Esophagus (tissue), 2 donors: ENCODE measurements at regions not wholly inside any gene's neighbourhood (a gene's known extent, or its start where the extent isn't known, plus 50 kb on each side); places are given as distances from the start of the nearest gene placed in this dataset.

Experiments
- H3K27ac ChIP-seq, 2 donors: one replicate each; pipeline ENCODE4 v1.5.1; 2013; ENCODE audit warnings: low read depth in 2 of 2, mild to moderate bottlenecking in 2 of 2, inconsistent platforms in 1 of 2, low read length in 1 of 2, moderate library complexity in 1 of 2
- H3K27me3 ChIP-seq, 2 donors: one replicate each; pipeline ENCODE4 v1.6.1; 2013; ENCODE audit warnings: low read length in 2 of 2, control low read depth in 1 of 2, mild to moderate bottlenecking in 1 of 2; ENCODE audit not compliant: insufficient read depth in 2 of 2, control insufficient read depth in 1 of 2
- H3K36me3 ChIP-seq, 2 donors: one replicate each; pipeline ENCODE4 v1.6.1; 2013; ENCODE audit warnings: low read length in 1 of 2; ENCODE audit not compliant: control insufficient read depth in 2 of 2, insufficient read depth in 2 of 2
- H3K4me1 ChIP-seq, 2 donors: one replicate each; pipeline ENCODE4 v1.6.1; 2013; ENCODE audit warnings: low read length in 1 of 2; ENCODE audit not compliant: control insufficient read depth in 2 of 2, insufficient read depth in 2 of 2
- H3K4me3 ChIP-seq, 2 donors: one replicate each; pipeline ENCODE4 v1.5.1; 2013; ENCODE audit warnings: low read length in 2 of 2, mild to moderate bottlenecking in 2 of 2, low read depth in 1 of 2, moderate library complexity in 1 of 2
- H3K9me3 ChIP-seq, 2 donors: one replicate each; pipeline ENCODE4 v1.6.1; 2013; ENCODE audit warnings: mild to moderate bottlenecking in 2 of 2, low read depth in 1 of 2, low read length in 1 of 2, moderate library complexity in 1 of 2; ENCODE audit not compliant: control insufficient read depth in 2 of 2, insufficient read depth in 1 of 2
- WGBS, 2 donors: extraction: QIAGEN DNeasy Blood & Tissue Kit; methylation state at CpG; one replicate each; pipeline ENCODE4 v1.1.7; 2013; 5-methylcytosine and 5-hydroxymethylcytosine counted together
- donor health status: healthy with polysubstance abuse.
- donor health status: Bipolar disorder and iron deficiency.

DNA sequence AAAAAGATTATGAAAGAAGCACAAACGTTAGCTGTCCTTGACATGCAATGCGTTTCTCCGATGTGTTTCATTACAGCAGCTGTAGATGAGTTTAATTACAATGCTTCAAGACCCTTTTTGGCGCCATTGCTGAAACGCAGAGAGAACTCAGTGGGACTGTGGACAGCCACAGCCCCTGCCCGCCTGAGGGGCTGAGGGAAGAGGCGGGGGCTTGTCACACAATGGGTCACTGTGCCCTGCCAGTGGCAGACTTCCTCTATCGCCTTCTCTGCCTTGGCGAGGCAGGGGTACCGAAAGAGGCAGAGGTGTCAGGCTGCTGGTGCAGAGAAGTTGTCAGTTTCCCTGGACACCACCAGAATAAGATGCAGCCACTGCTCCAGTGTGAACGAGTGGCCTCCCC is 252.0 kb downstream of the NR2F2 start:
- H3K36me3 ChIP-seq = no peaks in the 10 kb centered on the region
- no peak overlapping the region for H3K4me3 ChIP-seq
- 86 to 88% methylated on average over 11 of the region's 11 CpGs for WGBS, 2 donors
- H3K27me3 ChIP-seq = no peaks in the 10 kb centered on the region
- no peak overlapping the region for H3K27ac ChIP-seq
- no peaks in the 10 kb centered on the region for H3K4me1 ChIP-seq
- H3K9me3 ChIP-seq = no peaks in the 10 kb centered on the region

DNA sequence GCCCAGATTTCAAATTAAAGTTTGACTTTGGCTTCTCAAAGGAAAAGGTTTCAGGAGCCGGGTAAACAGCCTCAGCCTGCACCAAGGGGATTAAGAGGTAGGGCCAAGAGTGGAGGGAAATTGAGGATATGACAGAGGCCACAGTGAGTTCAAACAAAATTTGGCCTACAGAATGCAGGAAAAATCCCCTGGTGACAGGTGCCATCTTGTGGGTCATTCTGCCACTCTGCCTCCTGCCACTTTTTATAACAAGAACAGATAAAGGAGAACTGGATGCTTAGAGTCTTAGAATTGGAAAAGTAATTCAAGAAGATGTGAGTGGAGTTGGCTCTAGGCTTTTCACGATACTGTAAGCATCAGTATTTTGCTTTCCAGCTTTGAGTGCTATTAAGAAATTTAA is 253.2 kb downstream of the NR2F2 start:
- no peak overlapping the region for H3K4me3 ChIP-seq

DNA sequence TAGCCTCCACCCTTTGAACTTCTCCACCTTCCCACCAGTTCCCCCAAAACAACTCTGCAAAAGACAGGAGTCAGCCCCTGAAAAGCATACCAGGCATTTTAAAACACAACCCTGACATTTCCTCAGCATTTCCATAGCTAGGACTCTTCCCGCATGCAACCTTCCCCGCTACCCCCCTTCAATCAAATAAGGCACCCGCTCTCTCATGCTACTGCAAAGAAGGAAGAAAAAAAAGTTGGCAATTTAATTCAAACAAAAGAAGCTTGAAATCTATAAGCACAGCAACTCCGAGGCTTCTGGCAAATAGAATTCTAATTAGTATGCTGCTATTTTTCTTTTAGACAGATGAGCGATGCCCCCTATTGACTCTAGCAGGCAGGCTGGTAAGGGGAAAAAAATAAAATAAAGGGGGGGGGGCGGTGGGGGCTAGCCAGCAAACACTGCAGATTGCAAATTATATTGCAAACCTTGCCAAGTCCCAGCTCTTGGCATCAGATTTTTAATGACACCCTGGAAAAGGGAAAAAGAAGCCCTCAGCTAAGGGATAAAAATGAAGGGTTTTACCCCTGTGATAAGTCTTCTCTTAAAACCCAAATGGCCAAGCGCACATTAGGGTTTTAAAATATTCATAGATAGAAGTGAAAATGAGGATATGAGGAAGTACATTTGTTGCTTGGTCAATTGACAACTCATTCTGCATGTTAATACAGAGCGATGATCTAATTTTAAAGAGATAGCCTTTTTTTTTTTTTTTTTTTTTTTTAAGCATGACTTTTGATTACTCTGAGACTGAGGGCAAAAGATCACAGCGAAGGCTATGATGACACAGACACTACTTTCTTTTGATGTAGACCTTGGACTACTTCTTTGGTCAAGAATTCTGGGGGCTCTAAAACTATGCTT is 255.2 kb downstream of the NR2F2 start:
- Histone ChIP-seq H3K27me3 (no peaks in the 10 kb centered on the region), H3K4me3 (no peak overlapping the region), H3K4me1 (no peaks in the 10 kb centered on the region), H3K36me3 (no peaks in the 10 kb centered on the region), H3K9me3 (no peaks in the 10 kb centered on the region), H3K27ac (no peak overlapping the region)
- WGBS, 2 donors = 44 to 48% methylated on average over 9 of the region's 9 CpGs

More for the DNA sequence above, 253.2 kb downstream of the NR2F2 start:
- Histone ChIP-seq H3K27ac (no peak overlapping the region), H3K4me1 (no peaks in the 10 kb centered on the region), H3K36me3 (no peaks in the 10 kb centered on the region), H3K27me3 (no peaks in the 10 kb centered on the region), H3K9me3 (no peaks in the 10 kb centered on the region)
- WGBS, 2 donors = 86 to 93% methylated on average over 2 of the region's 2 CpGs

DNA sequence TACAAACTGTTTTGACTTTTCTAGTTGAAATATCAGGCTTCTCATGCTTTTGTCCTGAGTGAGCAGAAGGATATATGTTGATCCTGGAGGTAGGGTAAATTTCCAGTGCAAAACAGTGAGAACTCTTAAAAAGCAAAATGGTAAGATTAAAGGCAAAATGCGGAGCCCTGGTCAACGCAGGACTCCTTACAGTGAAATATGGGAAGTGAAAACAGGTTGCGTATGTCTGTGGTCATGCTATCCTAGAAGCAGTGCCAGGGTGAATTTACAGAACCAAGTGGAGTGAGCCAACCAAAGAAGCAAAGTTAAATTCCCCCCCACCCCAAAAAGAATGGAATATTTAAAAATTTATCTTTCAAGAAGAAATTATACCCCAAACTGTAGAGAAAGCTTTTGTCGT is 256.4 kb downstream of the NR2F2 start:
- Histone ChIP-seq H3K27ac (no peak overlapping the region), H3K4me1 (no peaks in the 10 kb centered on the region), H3K4me3 (no peak overlapping the region), H3K27me3 (no peaks in the 10 kb centered on the region), H3K9me3 (no peaks in the 10 kb centered on the region), H3K36me3 (no peaks in the 10 kb centered on the region)
- WGBS, 2 donors = 80 to 82% methylated on average over 4 of the region's 4 CpGs

- Histone ChIP-seq H3K4me1 (no peaks in the 10 kb centered on the region), H3K27me3 (no peaks in the 10 kb centered on the region), H3K27ac (no peak overlapping the region), H3K9me3 (no peaks in the 10 kb centered on the region), H3K4me3 (no peak overlapping the region), H3K36me3 (no peaks in the 10 kb centered on the region)
- 49 to 59% methylated on average over 3 of the region's 3 CpGs for WGBS, 2 donors
Measured at GRCh38 chr15:96589864-96590263, 259.4 kb downstream of the NR2F2 start.

- no peak overlapping the region for H3K27ac ChIP-seq
- H3K27me3 ChIP-seq = no peaks in the 10 kb centered on the region
- no peaks in the 10 kb centered on the region for H3K4me1 ChIP-seq
- no peaks in the 10 kb centered on the region for H3K36me3 ChIP-seq
- H3K9me3 ChIP-seq = no peaks in the 10 kb centered on the region
- WGBS, 2 donors = 35 to 38% methylated on average over 7 of the region's 7 CpGs
- no peak overlapping the region for H3K4me3 ChIP-seq
Measured at GRCh38 chr15:96593735-96594134, 263.2 kb downstream of the NR2F2 start.

DNA sequence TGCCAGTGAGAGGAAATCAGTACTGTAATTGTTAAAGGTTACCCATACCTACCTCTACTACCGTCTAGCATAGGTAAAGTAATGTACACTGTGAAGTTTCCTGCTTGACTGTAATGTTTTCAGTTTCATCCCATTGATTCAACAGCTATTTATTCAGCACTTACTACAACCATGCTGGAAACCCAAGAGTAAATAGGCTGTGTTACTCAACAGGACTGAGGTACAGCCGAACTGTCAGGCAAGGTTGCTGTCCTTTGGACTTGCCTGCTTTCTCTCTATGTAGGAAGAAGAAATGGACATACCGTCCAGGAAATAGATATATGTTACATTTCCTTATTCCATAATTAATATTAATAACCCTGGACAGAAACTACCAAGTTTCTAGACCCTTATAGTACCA is 265.5 kb downstream of the NR2F2 start:
- Histone ChIP-seq H3K4me1 (no peaks in the 10 kb centered on the region), H3K36me3 (no peaks in the 10 kb centered on the region), H3K9me3 (no peaks in the 10 kb centered on the region), H3K27me3 (no peaks in the 10 kb centered on the region), H3K4me3 (no peak overlapping the region), H3K27ac (no peak overlapping the region)
- 65 to 78% methylated on average over 3 of the region's 3 CpGs for WGBS, 2 donors

DNA sequence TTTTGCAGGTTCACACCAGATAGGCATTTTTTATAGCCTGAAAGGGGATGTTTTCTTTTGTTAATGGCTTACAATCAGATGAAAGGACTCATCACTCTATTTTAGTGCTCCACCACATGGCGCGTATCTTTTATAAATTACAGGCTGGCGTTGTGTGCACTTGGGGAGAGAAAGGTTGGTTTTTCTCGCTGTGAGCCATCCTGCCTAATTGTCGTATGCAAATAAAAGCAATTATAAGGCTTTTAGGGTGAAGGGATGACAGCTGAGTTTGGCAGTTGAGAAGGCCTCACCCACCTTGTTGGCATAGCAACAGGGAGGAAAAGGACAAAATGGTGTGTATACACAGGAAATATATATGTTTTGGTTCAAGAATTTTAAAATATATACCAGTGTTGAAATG is 268.0 kb downstream of the NR2F2 start:
- WGBS, 2 donors = 75 to 80% methylated on average over 5 of the region's 5 CpGs

GRCh38 chr15:96599268-96599667 is 268.8 kb downstream of the NR2F2 start:
- 89% methylated on average over 3 of the region's 3 CpGs for WGBS, 2 donors
- Histone ChIP-seq H3K27me3 (no peaks in the 10 kb centered on the region), H3K4me1 (no peaks in the 10 kb centered on the region), H3K36me3 (no peaks in the 10 kb centered on the region), H3K9me3 (no peaks in the 10 kb centered on the region), H3K4me3 (no peak overlapping the region), H3K27ac (no peak overlapping the region)

More for the DNA sequence above, 268.0 kb downstream of the NR2F2 start:
- Histone ChIP-seq H3K36me3 (no peaks in the 10 kb centered on the region), H3K27me3 (no peaks in the 10 kb centered on the region), H3K4me3 (no peak overlapping the region), H3K9me3 (no peaks in the 10 kb centered on the region), H3K4me1 (no peaks in the 10 kb centered on the region), H3K27ac (no peak overlapping the region)

- Histone ChIP-seq H3K27me3 (no peaks in the 10 kb centered on the region), H3K36me3 (no peaks in the 10 kb centered on the region), H3K9me3 (no peaks in the 10 kb centered on the region), H3K4me1 (no peaks in the 10 kb centered on the region), H3K4me3 (no peak overlapping the region), H3K27ac (no peak overlapping the region)
- WGBS, 2 donors = 92 to 93% methylated on average over 4 of the region's 4 CpGs
Measured at GRCh38 chr15:96600350-96600749, 269.9 kb downstream of the NR2F2 start.
